ENCODE measurements at regions not wholly inside any gene's neighbourhood (a gene's known extent, or its start where the extent isn't known, plus 50 kb on each side); places are given as distances from the start of the nearest gene placed in this dataset.
"Not testable (repeated sequence)": the region's sequence is repeated elsewhere in the genome, so short reads cannot be mapped to it uniquely, and the experiment has no call there.

DNA sequence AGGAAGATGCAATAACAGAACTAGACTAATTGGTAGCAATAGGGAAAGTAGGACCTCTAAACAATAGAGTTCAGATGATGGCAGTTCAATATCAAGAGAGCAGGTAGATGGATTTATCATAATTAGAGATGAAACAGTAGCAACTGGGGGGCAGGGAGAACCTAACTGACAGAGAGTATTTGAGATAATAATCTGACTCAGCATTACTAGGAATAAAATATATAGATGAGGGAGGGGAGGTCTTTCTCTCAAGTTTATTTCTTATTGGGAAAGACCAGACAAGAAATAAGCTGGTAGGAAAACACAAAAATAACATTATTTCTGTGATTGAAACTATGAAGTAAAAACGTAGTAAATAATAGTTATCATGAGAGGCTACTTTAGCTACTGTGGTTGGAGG, 1656.7 kb upstream of the B3GALT2 start:
- TF ChIP-seq SPI1 (IDR thresholded peaks at IDR 0.05; ENCODE audit: borderline replicate concordance, low read depth) (no peak), GABPA (IDR thresholded peaks at IDR 0.05; ENCODE audit: low read depth) (no peak), POLR2AphosphoS5 (IDR thresholded peaks at IDR 0.05; ENCODE audit: low read depth) (no peak)
- TF ChIP-seq, protein P1, sequence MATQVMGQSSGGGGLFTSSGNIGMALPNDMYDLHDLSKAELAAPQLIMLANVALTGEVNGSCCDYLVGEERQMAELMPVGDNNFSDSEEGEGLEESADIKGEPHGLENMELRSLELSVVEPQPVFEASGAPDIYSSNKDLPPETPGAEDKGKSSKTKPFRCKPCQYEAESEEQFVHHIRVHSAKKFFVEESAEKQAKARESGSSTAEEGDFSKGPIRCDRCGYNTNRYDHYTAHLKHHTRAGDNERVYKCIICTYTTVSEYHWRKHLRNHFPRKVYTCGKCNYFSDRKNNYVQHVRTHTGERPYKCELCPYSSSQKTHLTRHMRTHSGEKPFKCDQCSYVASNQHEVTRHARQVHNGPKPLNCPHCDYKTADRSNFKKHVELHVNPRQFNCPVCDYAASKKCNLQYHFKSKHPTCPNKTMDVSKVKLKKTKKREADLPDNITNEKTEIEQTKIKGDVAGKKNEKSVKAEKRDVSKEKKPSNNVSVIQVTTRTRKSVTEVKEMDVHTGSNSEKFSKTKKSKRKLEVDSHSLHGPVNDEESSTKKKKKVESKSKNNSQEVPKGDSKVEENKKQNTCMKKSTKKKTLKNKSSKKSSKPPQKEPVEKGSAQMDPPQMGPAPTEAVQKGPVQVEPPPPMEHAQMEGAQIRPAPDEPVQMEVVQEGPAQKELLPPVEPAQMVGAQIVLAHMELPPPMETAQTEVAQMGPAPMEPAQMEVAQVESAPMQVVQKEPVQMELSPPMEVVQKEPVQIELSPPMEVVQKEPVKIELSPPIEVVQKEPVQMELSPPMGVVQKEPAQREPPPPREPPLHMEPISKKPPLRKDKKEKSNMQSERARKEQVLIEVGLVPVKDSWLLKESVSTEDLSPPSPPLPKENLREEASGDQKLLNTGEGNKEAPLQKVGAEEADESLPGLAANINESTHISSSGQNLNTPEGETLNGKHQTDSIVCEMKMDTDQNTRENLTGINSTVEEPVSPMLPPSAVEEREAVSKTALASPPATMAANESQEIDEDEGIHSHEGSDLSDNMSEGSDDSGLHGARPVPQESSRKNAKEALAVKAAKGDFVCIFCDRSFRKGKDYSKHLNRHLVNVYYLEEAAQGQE (IDR thresholded peaks at IDR 0.05; ENCODE audit: insufficient replicate concordance, low read depth): no peak
- TF ChIP-seq, protein P2, sequence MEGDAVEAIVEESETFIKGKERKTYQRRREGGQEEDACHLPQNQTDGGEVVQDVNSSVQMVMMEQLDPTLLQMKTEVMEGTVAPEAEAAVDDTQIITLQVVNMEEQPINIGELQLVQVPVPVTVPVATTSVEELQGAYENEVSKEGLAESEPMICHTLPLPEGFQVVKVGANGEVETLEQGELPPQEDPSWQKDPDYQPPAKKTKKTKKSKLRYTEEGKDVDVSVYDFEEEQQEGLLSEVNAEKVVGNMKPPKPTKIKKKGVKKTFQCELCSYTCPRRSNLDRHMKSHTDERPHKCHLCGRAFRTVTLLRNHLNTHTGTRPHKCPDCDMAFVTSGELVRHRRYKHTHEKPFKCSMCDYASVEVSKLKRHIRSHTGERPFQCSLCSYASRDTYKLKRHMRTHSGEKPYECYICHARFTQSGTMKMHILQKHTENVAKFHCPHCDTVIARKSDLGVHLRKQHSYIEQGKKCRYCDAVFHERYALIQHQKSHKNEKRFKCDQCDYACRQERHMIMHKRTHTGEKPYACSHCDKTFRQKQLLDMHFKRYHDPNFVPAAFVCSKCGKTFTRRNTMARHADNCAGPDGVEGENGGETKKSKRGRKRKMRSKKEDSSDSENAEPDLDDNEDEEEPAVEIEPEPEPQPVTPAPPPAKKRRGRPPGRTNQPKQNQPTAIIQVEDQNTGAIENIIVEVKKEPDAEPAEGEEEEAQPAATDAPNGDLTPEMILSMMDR (IDR thresholded peaks at IDR 0.05; ENCODE audit: insufficient read depth, low read length): no peak
- Histone ChIP-seq H3K4me3 (replicated peaks; ENCODE audit: insufficient read depth, low read length) (no peak overlapping the region), H3K27me3 (ENCODE audit: insufficient read depth, poor library complexity, severe bottlenecking) (no peaks in the 10 kb centered on the region), H3K27ac (replicated peaks) (no peak overlapping the region)
- no peak for DNase-seq (ENCODE audit: low read depth in 1 of 2, low spot score in 1 of 2)

DNA sequence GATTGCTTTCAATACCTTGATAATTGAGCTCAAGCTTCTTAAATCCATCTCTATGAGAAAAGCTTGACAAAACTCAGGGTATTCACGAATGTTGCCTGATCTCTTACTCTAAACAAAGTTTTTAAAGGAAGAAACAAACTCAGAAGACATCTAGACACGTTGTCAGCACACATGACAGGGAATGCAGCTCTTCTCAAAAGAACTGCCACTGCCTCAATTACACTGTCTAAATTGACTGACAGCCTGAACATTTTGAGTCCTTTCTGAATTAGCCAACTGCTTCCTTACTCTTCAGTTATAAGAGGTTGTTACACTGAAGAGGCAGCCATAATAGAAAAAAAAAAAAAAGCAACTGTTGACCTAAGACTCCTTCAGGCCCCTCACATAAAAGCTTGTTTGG, 1646.7 kb upstream of the B3GALT2 start:
- Histone ChIP-seq H3K4me3 (replicated peaks; ENCODE audit: insufficient read depth, low read length) (no peak overlapping the region), H3K27ac (replicated peaks) (no peak overlapping the region), H3K27me3 (ENCODE audit: insufficient read depth, poor library complexity, severe bottlenecking) (no peaks in the 10 kb centered on the region)
- no peak for TF ChIP-seq GABPA (IDR thresholded peaks at IDR 0.05; ENCODE audit: low read depth)
- TF ChIP-seq, protein P2 (IDR thresholded peaks at IDR 0.05; ENCODE audit: insufficient read depth, low read length): no peak
- no peak for TF ChIP-seq SPI1 (IDR thresholded peaks at IDR 0.05; ENCODE audit: borderline replicate concordance, low read depth)
- TF ChIP-seq, protein P1 (IDR thresholded peaks at IDR 0.05; ENCODE audit: insufficient replicate concordance, low read depth): no peak
- TF ChIP-seq POLR2AphosphoS5 (IDR thresholded peaks at IDR 0.05; ENCODE audit: low read depth): no peak
- no peak for DNase-seq (ENCODE audit: low read depth in 1 of 2, low spot score in 1 of 2)

DNA sequence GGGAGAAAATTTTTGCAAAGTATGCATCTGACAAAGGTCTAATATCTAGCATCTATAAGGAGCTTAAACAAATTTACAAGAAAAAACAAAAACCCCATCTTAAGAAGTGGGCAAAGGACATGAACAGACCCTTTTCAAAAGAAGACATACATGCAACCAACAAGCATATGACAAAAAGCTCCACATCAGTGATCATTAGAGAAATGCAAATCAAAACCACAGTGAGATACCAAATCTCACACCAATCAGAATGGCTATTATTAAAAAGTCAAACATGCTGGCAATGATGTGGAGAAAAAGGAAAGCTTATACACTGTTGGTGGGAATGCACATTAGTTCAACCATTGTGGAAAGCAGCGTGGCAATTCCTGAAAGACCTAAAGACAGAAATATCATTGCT, 1645.2 kb upstream of the B3GALT2 start:
- not testable (repeated sequence) for H3K27me3 ChIP-seq (ENCODE audit: insufficient read depth, poor library complexity, severe bottlenecking); DNase-seq (ENCODE audit: low read depth in 1 of 2, low spot score in 1 of 2); H3K4me3 ChIP-seq (replicated peaks; ENCODE audit: insufficient read depth, low read length); H3K27ac ChIP-seq (replicated peaks)

DNA sequence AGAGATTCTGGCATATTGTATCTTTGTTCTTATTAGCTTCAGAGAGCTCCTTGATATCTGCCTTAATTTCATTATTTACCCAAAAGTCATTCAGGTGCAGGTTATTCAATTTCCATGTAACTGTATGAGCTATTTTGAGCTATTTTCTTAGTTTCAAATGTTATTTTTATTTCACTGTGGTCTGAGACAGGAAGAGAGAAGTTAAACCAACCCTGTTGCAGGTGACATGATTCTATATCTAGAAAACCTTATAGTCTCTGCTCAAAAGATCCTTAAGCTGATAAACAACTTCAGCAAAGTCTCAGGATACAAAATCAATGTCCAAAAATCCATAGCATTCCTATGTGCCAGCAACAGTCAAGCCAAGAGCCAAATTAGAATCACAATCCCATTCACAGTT, 1644.0 kb upstream of the B3GALT2 start:
- Histone ChIP-seq H3K4me3 (replicated peaks; ENCODE audit: insufficient read depth, low read length) (no peak overlapping the region), H3K27me3 (ENCODE audit: insufficient read depth, poor library complexity, severe bottlenecking) (no peaks in the 10 kb centered on the region), H3K27ac (replicated peaks) (no peak overlapping the region)
- TF ChIP-seq GABPA (IDR thresholded peaks at IDR 0.05; ENCODE audit: low read depth) (no peak), SPI1 (IDR thresholded peaks at IDR 0.05; ENCODE audit: borderline replicate concordance, low read depth) (no peak), POLR2AphosphoS5 (IDR thresholded peaks at IDR 0.05; ENCODE audit: low read depth) (no peak)
- TF ChIP-seq, protein P1 (IDR thresholded peaks at IDR 0.05; ENCODE audit: insufficient replicate concordance, low read depth): no peak
- TF ChIP-seq, protein P2 (IDR thresholded peaks at IDR 0.05; ENCODE audit: insufficient read depth, low read length): no peak
- no peak for DNase-seq (ENCODE audit: low read depth in 1 of 2, low spot score in 1 of 2)

Data from HL-60 (cell line).